LNCaP clone FGC (cell line): ENCODE measurements at regions not wholly inside any gene's neighbourhood (a gene's known extent, or its start where the extent isn't known, plus 50 kb on each side); places are given as distances from the start of the nearest gene placed in this dataset.

Source experiments
- DNase-seq: peaks from one replicate; pipeline ENCODE4 v3.0.0-alpha.2; 2011; ENCODE audit warnings: low read depth
- H3K4me3 ChIP-seq: 2 replicates; pipeline ENCODE4 v1.5.1; 2011; ENCODE audit warnings: mild to moderate bottlenecking, low read depth, low read length, control low read depth
- CTCF ChIP-seq: IDR thresholded peaks from 2 replicates; pipeline ENCODE4 v1.5.1; 2012; ENCODE audit warnings: mild to moderate bottlenecking; ENCODE audit not compliant: control insufficient read depth, insufficient read depth; ENCODE audit errors: extremely low read depth

GRCh38 chr12:16939871-16940306, 333.9 kb upstream of the LMO3 start:
- peak; percentile 99 for TF ChIP-seq CTCF
- DNase-seq: peak; percentile 92
- H3K4me3 ChIP-seq: no peak overlapping the region

- TF ChIP-seq CTCF: no peak
- no peak for DNase-seq
- no peak overlapping the region for H3K4me3 ChIP-seq
Measured at GRCh38 chr12:16927259-16927658, 321.3 kb upstream of the LMO3 start.

- no peak for DNase-seq
- H3K4me3 ChIP-seq: no peak overlapping the region
Measured at GRCh38 chr12:16920451-16920850, 314.5 kb upstream of the LMO3 start.

GRCh38 chr12:16919551-16919950, 313.6 kb upstream of the LMO3 start:
- no peak for TF ChIP-seq CTCF
- no peak for DNase-seq
- no peak overlapping the region for H3K4me3 ChIP-seq

More at GRCh38 chr12:16920451-16920850, 314.5 kb upstream of the LMO3 start:
- TF ChIP-seq CTCF: no peak

GRCh38 chr12:16914853-16915252, 308.9 kb upstream of the LMO3 start:
- DNase-seq: no peak
- no peak overlapping the region for H3K4me3 ChIP-seq
- no peak for TF ChIP-seq CTCF

- no peak for TF ChIP-seq CTCF
- DNase-seq: no peak
Measured at GRCh38 chr12:16913832-16914490, 308.0 kb upstream of the LMO3 start.

GRCh38 chr12:16901946-16902345, 296.0 kb upstream of the LMO3 start:
- DNase-seq: no peak
- no peak for TF ChIP-seq CTCF
- no peak overlapping the region for H3K4me3 ChIP-seq

More at GRCh38 chr12:16913832-16914490, 308.0 kb upstream of the LMO3 start:
- H3K4me3 ChIP-seq: no peak overlapping the region
